Forelimb muscle (tissue), 1 donor: ENCODE measurements at regions not wholly inside any gene's neighbourhood (a gene's known extent, or its start where the extent isn't known, plus 50 kb on each side); places are given as distances from the start of the nearest gene placed in this dataset.
"Not testable (repeated sequence)": the region's sequence is repeated elsewhere in the genome, so short reads cannot be mapped to it uniquely, and the experiment has no call there.

Source experiments
- DNase-seq: peaks from one replicate; pipeline ENCODE4 v3.0.0-alpha.2; 2013; ENCODE audit warnings: low read depth

- DNase-seq = no peak
These were observed 534.7 kb upstream of the IL12A start for GRCh38 chr3:159453945-159454344.

GRCh38 chr3:159455741-159456181 lies 532.9 kb upstream of the IL12A start:
- DNase-seq = no peak

GRCh38 chr3:159458010-159458409 lies 530.6 kb upstream of the IL12A start:
- no peak for DNase-seq

GRCh38 chr3:159458982-159459381 lies 529.7 kb upstream of the IL12A start:
- DNase-seq = no peak

DNA sequence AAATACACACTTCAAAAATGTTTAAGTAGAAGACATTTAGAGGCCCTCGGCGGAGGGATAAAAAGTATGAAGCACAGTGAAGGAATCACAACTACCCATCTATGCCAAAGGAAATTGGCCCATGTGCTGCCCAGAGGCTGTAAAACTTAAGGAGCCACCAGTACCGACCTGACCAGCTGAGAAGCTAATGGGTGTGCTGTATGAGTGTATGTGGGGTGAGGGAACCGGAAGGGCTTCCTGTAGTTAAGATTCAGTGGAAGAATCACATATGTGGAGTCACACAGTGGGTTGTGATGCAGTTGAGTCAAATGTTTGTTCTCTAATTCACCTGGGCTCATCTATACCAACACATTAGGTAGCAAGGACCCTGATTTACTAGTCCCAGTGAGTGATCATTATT lies 516.0 kb upstream of the IL12A start:
- DNase-seq = no peak

DNA sequence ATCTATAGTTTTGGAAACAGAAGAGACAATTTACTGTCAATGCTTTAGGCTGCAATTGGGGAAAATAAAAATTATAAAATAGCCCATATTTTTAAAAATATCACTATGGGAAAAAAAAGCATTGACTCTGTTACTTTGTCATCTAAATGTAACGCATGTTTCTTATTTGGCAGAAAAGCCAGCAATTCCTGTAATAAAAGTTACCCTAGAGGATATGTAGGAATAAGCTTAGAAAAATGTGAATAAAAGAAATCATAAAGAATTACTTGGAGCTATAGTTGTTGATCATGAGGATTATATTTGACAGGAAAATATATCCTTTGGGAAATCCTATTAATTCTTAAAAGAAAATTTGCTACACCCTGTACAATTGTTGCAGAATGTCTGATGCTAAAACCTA lies 515.4 kb upstream of the IL12A start:
- DNase-seq = peak; percentile 5

DNA sequence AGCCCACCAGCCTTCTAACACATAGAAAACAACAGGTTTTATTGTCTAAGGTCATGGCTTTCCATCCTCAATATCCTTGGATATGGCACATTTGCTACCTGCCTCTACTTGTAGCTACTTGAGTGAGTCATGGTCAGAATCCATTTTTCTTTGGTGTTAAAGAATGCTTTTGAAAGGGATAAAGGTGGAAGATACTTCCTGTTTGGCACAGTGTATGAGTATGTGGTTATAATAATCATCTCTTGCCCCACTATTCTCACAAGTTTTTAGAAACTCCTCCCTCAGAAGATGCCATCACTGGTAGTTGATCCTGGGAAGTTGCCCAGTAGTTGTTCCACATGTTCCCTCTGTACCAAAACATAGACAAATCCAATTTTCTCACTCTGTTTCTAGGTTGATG lies 508.6 kb upstream of the IL12A start:
- DNase-seq = no peak

GRCh38 chr3:159482241-159482993 lies 506.2 kb upstream of the IL12A start:
- no peak for DNase-seq

DNA sequence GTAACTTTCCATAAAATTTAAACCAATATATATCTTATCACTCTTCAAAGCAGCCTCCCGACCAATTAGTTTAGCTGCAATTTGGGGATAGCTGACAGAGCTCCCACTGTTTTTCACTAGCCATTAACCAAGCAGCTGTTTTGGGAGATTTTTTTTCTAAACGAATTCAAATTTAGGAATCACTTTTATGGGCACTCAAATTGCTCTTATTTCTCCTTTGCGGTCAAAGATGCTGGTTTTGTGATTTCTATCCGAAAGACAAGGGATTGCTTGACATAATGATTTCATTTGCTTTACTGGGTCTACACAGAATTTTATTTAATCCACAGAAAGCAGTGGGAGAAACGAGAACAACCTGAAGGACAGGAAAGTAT lies 505.7 kb upstream of the IL12A start:
- DNase-seq = no peak

DNA sequence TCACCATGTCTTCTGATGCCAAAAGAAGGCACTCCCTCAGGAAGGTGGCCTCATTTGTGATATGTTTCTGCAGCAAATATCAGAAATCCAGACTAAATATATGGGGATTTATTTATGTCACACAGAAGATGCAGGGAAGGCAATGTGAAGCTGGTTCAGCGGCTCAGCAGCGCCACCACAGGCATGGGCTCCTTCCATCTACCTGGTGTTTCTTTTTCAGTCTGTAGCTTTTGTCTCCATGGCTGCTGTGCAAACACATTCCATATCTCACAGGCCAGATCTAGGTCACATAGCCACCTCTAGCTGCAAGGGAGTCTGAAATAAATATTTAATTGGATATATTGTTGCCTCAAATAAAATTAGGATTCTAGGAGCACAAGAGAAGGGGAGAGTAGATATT lies 502.1 kb upstream of the IL12A start:
- DNase-seq = no peak

- no peak for DNase-seq
These were observed 501.3 kb upstream of the IL12A start for GRCh38 chr3:159487304-159487703.

DNA sequence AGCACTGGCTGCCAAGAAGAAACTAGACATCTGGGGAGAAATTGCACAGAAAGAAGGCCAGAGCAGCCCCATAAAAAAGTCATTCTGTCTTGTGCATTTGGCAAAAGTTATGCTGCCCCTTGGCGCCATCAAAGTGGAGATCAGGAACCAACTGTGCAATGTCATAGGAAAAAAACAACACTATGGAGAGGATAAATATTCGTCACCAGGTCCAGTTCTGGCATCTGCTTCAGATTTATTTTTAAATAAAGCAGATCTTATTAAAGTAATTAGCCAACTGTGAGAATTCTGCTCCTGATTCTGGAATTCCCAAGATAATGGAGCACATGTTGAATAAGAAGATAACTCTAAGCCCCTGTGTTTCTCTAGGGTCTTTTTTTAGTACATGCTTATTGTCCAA lies 500.0 kb upstream of the IL12A start:
- DNase-seq = no peak

DNA sequence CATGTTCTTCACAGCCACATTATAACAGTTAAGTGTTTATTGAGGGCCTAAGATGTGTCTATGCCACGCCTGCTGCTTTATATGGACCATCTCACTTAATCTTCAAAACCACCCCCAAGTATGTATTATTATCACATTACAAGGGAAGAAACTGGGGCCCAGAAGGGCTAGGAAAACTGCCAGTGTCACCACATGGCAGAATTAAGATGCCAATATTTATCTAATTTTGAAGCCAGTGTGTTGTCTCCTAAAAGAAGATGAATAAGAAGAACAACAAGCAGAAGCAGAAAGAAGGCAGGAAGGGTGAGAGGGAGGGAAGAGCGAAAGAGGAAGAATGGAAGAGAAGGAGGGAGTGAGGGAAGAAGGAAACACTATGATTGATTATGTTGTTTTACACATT lies 491.3 kb upstream of the IL12A start:
- no peak for DNase-seq

DNA sequence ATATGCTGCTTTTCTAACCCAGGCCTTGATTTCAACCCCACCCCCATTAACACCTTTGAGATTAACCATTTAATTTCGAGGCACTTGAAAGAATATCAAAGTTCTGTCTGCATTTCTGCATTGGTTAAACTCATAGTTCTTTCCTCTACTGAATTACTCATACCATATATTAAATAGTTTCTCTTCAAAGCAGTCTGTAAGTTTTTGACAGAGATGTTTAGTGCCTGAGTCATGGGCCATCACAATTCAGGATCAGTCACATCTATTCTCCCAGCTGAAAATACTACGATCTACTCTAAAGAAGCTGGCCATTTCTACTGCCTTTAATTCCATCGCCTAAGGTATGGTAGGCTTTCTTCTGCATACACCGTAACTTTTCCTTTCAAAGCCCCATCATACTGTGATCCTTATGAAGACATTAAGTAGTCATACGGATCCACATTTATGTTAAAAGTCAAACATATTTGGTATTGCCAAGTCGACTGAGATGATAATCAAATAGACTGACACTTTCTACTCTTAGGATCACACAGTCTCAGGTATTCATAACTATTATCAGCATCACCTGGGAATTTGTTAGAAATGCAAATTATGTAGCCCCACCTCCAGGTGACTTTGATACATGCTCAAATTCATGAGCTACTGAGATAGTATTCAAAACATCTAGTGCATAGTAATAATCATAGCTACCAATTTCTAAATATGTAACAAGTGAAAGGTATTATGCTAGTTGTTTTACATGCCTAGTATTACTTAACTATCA lies 489.4 kb upstream of the IL12A start:
- no peak for DNase-seq

DNA sequence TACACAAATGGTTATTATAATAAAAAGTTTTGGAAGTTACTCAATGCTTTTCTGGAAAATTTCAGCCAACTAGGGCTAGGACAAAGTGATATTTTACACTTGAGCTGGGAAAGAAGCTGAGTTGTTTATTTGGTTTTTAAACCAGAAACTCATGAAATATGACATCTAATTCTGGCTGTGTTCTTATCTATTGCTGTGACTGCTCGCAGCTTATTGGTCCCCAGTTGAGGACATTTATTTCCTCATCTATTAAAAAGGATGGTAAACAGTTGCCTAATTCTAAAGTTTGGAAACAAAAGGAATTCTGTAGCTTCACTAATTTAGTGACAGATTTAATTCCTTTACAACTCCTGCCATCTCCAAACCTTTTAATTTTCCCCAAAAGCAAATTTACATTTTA lies 487.6 kb upstream of the IL12A start:
- DNase-seq = no peak

GRCh38 chr3:159502986-159503385 lies 485.6 kb upstream of the IL12A start:
- no peak for DNase-seq

- not testable (repeated sequence) for DNase-seq
These were observed 477.6 kb upstream of the IL12A start for GRCh38 chr3:159510988-159511387.

- DNase-seq = no peak
These were observed 475.2 kb upstream of the IL12A start for GRCh38 chr3:159513444-159513843.

- no peak for DNase-seq
These were observed 474.7 kb upstream of the IL12A start for GRCh38 chr3:159513867-159514380.

DNA sequence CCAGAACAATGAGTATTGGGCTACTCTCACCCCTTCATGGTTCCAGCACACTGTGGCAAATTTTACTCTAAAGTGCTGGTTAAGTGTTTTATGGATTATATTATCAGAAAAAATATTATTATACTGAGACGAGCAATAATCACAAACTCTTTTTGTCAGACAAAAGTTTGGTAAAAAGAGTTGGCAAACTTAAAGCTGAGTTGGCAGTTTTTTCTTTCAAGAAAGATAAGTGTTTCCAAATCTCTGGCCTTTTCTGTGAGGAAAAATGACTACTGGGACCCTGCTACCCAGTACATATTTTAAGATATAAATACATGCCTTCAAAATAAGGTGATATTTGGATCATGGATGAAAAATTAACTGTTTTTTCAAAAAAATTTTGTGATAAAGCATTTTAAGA lies 471.5 kb upstream of the IL12A start:
- DNase-seq = no peak

DNA sequence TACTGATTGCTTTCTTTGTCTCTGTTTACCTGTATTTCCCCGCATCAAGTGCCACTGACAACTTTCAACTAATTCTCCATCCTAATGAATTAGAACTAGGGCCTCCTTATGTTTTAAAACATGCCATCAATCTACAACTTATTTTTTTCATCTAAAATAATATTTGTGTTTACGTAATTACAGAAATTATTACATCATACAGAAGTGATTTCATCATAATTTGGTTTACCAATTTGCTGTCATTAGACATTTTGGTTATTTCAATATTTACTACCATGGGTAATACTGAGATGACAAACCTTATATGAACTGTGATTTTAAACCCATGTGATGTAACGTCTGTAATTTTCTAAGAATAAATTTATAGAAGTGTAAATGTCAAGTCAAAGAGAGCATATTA lies 468.0 kb upstream of the IL12A start:
- no peak for DNase-seq

GRCh38 chr3:159522276-159522675 lies 466.4 kb upstream of the IL12A start:
- no peak for DNase-seq

DNA sequence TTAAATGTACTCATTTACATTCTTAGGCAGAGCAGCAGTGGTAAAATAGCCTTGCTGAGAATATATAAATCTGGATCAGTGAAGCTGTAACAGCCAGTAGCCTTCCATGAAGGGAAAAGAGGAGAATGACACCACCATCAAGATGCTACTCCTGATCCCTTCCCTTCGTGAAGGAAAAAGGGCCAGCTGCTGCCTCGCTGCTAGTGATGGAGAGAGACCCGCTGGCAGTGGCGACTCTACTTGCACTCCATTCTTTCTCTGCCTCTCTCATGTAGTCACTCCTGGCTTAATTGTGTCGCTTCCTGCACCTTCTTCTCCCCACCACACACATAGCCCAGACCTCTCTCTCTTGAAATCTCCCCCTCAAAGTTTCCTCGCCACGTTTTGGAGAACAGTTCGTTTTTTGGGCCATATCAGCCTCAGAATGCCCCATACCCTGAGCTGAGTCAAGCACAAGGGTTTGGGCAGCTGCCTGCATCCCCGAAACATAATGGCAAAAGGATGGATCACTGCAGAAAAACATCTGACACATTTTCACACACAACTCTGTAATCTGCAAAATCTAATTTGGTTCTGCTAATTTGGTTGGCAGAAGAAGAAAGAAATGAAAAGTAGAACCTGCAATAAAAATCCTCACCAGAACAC lies 460.3 kb upstream of the IL12A start:
- DNase-seq = no peak
